ES-I3 (cell line): ENCODE measurements at regions not wholly inside any gene's neighbourhood (a gene's known extent, or its start where the extent isn't known, plus 50 kb on each side); places are given as distances from the start of the nearest gene placed in this dataset.
"Not testable (repeated sequence)": the region's sequence is repeated elsewhere in the genome, so short reads cannot be mapped to it uniquely, and the experiment has no call there.

Experiments
- H3K36me3 ChIP-seq: 2 replicates; pipeline ENCODE4 v1.6.1; 2013; ENCODE audit warnings: mild to moderate bottlenecking, low read length, control low read depth, moderate library complexity; ENCODE audit not compliant: insufficient read depth
- H3K4me1 ChIP-seq: 2 replicates; pipeline ENCODE4 v1.6.1; 2013; ENCODE audit warnings: mild to moderate bottlenecking, control low read depth, low read length; ENCODE audit not compliant: insufficient read depth
- H3K9ac ChIP-seq: 2 replicates; pipeline ENCODE4 v1.6.1; 2013; ENCODE audit warnings: low read depth, mild to moderate bottlenecking, low read length, moderate library complexity
- H3K9me3 ChIP-seq: 2 replicates; pipeline ENCODE4 v1.6.1; 2013; ENCODE audit warnings: mild to moderate bottlenecking, low read length, moderate library complexity; ENCODE audit not compliant: control insufficient read depth, insufficient read depth

- Histone ChIP-seq H3K36me3 (no peaks in the 10 kb centered on the region), H3K9ac (no peak overlapping the region), H3K4me1 (no peaks in the 10 kb centered on the region), H3K9me3 (no peaks in the 10 kb centered on the region)
Measured at GRCh38 chr5:163221581-163221980, 215.8 kb upstream of the CCNG1 start.

GRCh38 chr5:163222982-163223381, 214.4 kb upstream of the CCNG1 start:
- H3K36me3 ChIP-seq, result no peaks in the 10 kb centered on the region
- no peaks in the 10 kb centered on the region for H3K9me3 ChIP-seq
- H3K4me1 ChIP-seq, result no peaks in the 10 kb centered on the region
- no peak overlapping the region for H3K9ac ChIP-seq

GRCh38 chr5:163244445-163244987, 192.9 kb upstream of the CCNG1 start:
- H3K9ac ChIP-seq, result no peak overlapping the region
- H3K36me3 ChIP-seq, result no peaks in the 10 kb centered on the region
- H3K9me3 ChIP-seq, result no peaks in the 10 kb centered on the region
- peaks cover 8% of the 10 kb centered on the region; the same call in 1 of the 2 replicates for H3K4me1 ChIP-seq

GRCh38 chr5:163245584-163245983, 191.8 kb upstream of the CCNG1 start:
- no peak overlapping the region for H3K9ac ChIP-seq
- peaks cover 8% of the 10 kb centered on the region; the same call in 1 of the 2 replicates for H3K4me1 ChIP-seq
- no peaks in the 10 kb centered on the region for H3K9me3 ChIP-seq
- H3K36me3 ChIP-seq, result no peaks in the 10 kb centered on the region

- H3K4me1 ChIP-seq, result peaks cover 8% of the 10 kb centered on the region; the same call in 1 of the 2 replicates
- H3K36me3 ChIP-seq, result no peaks in the 10 kb centered on the region
- H3K9me3 ChIP-seq, result no peaks in the 10 kb centered on the region
- no peak overlapping the region for H3K9ac ChIP-seq
Measured at GRCh38 chr5:163248333-163248732, 189.1 kb upstream of the CCNG1 start.

- Histone ChIP-seq H3K36me3 (no peaks in the 10 kb centered on the region), H3K4me1 (peaks cover 8% of the 10 kb centered on the region; the same call in 1 of the 2 replicates), H3K9ac (no peak overlapping the region), H3K9me3 (no peaks in the 10 kb centered on the region)
Measured at GRCh38 chr5:163248871-163249270, 188.5 kb upstream of the CCNG1 start.

GRCh38 chr5:163252950-163253349, 184.4 kb upstream of the CCNG1 start:
- Histone ChIP-seq H3K4me1 (no peaks in the 10 kb centered on the region; the same call in 1 of the 2 replicates), H3K36me3 (no peaks in the 10 kb centered on the region), H3K9ac (no peak overlapping the region), H3K9me3 (no peaks in the 10 kb centered on the region)

GRCh38 chr5:163259495-163259894, 177.9 kb upstream of the CCNG1 start:
- H3K9ac ChIP-seq, result no peak overlapping the region
- no peaks in the 10 kb centered on the region for H3K36me3 ChIP-seq
- H3K4me1 ChIP-seq, result no peaks in the 10 kb centered on the region
- H3K9me3 ChIP-seq, result no peaks in the 10 kb centered on the region

- Histone ChIP-seq H3K36me3 (no peaks in the 10 kb centered on the region), H3K9ac (no peak overlapping the region), H3K4me1 (no peaks in the 10 kb centered on the region), H3K9me3 (no peaks in the 10 kb centered on the region)
Measured at GRCh38 chr5:163260471-163260870, 176.9 kb upstream of the CCNG1 start.

GRCh38 chr5:163260961-163261360, 176.4 kb upstream of the CCNG1 start:
- Histone ChIP-seq H3K9me3 (no peaks in the 10 kb centered on the region), H3K4me1 (no peaks in the 10 kb centered on the region), H3K36me3 (no peaks in the 10 kb centered on the region), H3K9ac (no peak overlapping the region)

GRCh38 chr5:163261647-163262269, 175.6 kb upstream of the CCNG1 start:
- Histone ChIP-seq H3K9me3 (no peaks in the 10 kb centered on the region), H3K36me3 (no peaks in the 10 kb centered on the region), H3K9ac (no peak overlapping the region), H3K4me1 (no peaks in the 10 kb centered on the region)

GRCh38 chr5:163266249-163266648, 171.1 kb upstream of the CCNG1 start:
- not testable (repeated sequence) for H3K9ac ChIP-seq, H3K36me3 ChIP-seq, H3K9me3 ChIP-seq, H3K4me1 ChIP-seq

- Histone ChIP-seq H3K9me3 (no peaks in the 10 kb centered on the region; the same call in 1 of the 2 replicates), H3K4me1 (peaks cover 7% of the 10 kb centered on the region), H3K9ac (no peak overlapping the region), H3K36me3 (no peaks in the 10 kb centered on the region)
Measured at GRCh38 chr5:163269624-163270023, 167.8 kb upstream of the CCNG1 start.

- Histone ChIP-seq H3K9me3 (no peaks in the 10 kb centered on the region; the same call in 1 of the 2 replicates), H3K4me1 (no peaks in the 10 kb centered on the region), H3K36me3 (no peaks in the 10 kb centered on the region), H3K9ac (no peak overlapping the region)
Measured at GRCh38 chr5:163276466-163276865, 160.9 kb upstream of the CCNG1 start.

- not testable (repeated sequence) for H3K9me3 ChIP-seq, H3K9ac ChIP-seq, H3K36me3 ChIP-seq, H3K4me1 ChIP-seq
Measured at GRCh38 chr5:163280897-163281296, 156.5 kb upstream of the CCNG1 start.
